ENCODE measurements at regions not wholly inside any gene's neighbourhood (a gene's known extent, or its start where the extent isn't known, plus 50 kb on each side); places are given as distances from the start of the nearest gene placed in this dataset.
"Not testable (repeated sequence)": the region's sequence is repeated elsewhere in the genome, so short reads cannot be mapped to it uniquely, and the experiment has no call there.

- no peaks in the 10 kb centered on the region for H3K4me1 ChIP-seq
- H3K36me3 ChIP-seq: no peaks in the 10 kb centered on the region
- H3K27me3 ChIP-seq: no peaks in the 10 kb centered on the region
- no peak for TF ChIP-seq CTCF (IDR thresholded peaks at IDR 0.05)
- H3K9me3 ChIP-seq: no peaks in the 10 kb centered on the region
- no peak for DNase-seq (ENCODE audit: low spot score)
- no peak overlapping the region for H3K4me3 ChIP-seq
- no peak overlapping the region for H3K27ac ChIP-seq
Measured at GRCh38 chr13:54611390-54611789, 1582.8 kb downstream of the OLFM4 start.

GRCh38 chr13:54614726-54615125 lies 1586.1 kb downstream of the OLFM4 start:
- no peak overlapping the region for H3K4me3 ChIP-seq
- DNase-seq (ENCODE audit: low spot score): no peak
- H3K9me3 ChIP-seq: no peaks in the 10 kb centered on the region
- no peaks in the 10 kb centered on the region for H3K27me3 ChIP-seq
- TF ChIP-seq CTCF (IDR thresholded peaks at IDR 0.05): no peak
- no peaks in the 10 kb centered on the region for H3K36me3 ChIP-seq
- no peak overlapping the region for H3K27ac ChIP-seq
- H3K4me1 ChIP-seq: no peaks in the 10 kb centered on the region

GRCh38 chr13:54626504-54626903 lies 1597.9 kb downstream of the OLFM4 start:
- H3K36me3 ChIP-seq; H3K4me1 ChIP-seq; H3K27ac ChIP-seq; H3K4me3 ChIP-seq; H3K9me3 ChIP-seq; H3K27me3 ChIP-seq; DNase-seq (ENCODE audit: low spot score): not testable (repeated sequence)

GRCh38 chr13:54627646-54628372 lies 1599.2 kb downstream of the OLFM4 start:
- H3K27ac ChIP-seq: no peak overlapping the region
- no peak for TF ChIP-seq CTCF (IDR thresholded peaks at IDR 0.05)
- no peaks in the 10 kb centered on the region for H3K27me3 ChIP-seq
- H3K4me1 ChIP-seq: no peaks in the 10 kb centered on the region
- DNase-seq (ENCODE audit: low spot score): no peak
- H3K36me3 ChIP-seq: no peaks in the 10 kb centered on the region
- H3K9me3 ChIP-seq: peaks cover 0 to 8% of the 10 kb centered on the region in 2 donors
- H3K4me3 ChIP-seq: no peak overlapping the region

- TF ChIP-seq CTCF (IDR thresholded peaks at IDR 0.05): no peak
Measured at GRCh38 chr13:54628383-54628782, 1599.8 kb downstream of the OLFM4 start.

GRCh38 chr13:54633456-54633855 lies 1604.8 kb downstream of the OLFM4 start:
- DNase-seq (ENCODE audit: low spot score): no peak
- TF ChIP-seq CTCF (IDR thresholded peaks at IDR 0.05): no peak
- Histone ChIP-seq H3K27ac (no peak overlapping the region), H3K4me3 (no peak overlapping the region), H3K9me3 (peaks cover 0 to 8% of the 10 kb centered on the region in 2 donors), H3K4me1 (no peaks in the 10 kb centered on the region), H3K36me3 (no peaks in the 10 kb centered on the region), H3K27me3 (no peaks in the 10 kb centered on the region)

More at GRCh38 chr13:54628383-54628782, 1599.8 kb downstream of the OLFM4 start:
- no peak for DNase-seq (ENCODE audit: low spot score)
- Histone ChIP-seq H3K4me3 (no peak overlapping the region), H3K9me3 (peaks cover 0 to 8% of the 10 kb centered on the region in 2 donors), H3K4me1 (no peaks in the 10 kb centered on the region), H3K27ac (no peak overlapping the region), H3K36me3 (no peaks in the 10 kb centered on the region), H3K27me3 (no peaks in the 10 kb centered on the region)

Measured in right atrium auricular region (tissue), 2 donors.